ENCODE measurements at regions not wholly inside any gene's neighbourhood (a gene's known extent, or its start where the extent isn't known, plus 50 kb on each side); places are given as distances from the start of the nearest gene placed in this dataset.

GRCh38 chr4:4694827-4695226 lies 153.0 kb upstream of the STX18 start:
- TF ChIP-seq CTCF (IDR thresholded peaks at IDR 0.05) (no peak), POLR2A (IDR thresholded peaks at IDR 0.05) (no peak)
